GM19324 (cell line): ENCODE measurements at regions not wholly inside any gene's neighbourhood (a gene's known extent, or its start where the extent isn't known, plus 50 kb on each side); places are given as distances from the start of the nearest gene placed in this dataset.

Experiments used
- ATAC-seq: cut with Tn5 transposase; IDR thresholded peaks from one replicate; pipeline ENCODE4 v1.9.1; 2021; ENCODE audit warnings: mild to moderate bottlenecking, moderate library complexity; ENCODE audit not compliant: unreplicated experiment, low FRiP score

- no peak for ATAC-seq
Observed at GRCh38 chrX:39605866-39606265, 491.9 kb downstream of the BCOR start.

- ATAC-seq, result no peak
Observed at GRCh38 chrX:39609941-39610340, 487.8 kb downstream of the BCOR start.

DNA sequence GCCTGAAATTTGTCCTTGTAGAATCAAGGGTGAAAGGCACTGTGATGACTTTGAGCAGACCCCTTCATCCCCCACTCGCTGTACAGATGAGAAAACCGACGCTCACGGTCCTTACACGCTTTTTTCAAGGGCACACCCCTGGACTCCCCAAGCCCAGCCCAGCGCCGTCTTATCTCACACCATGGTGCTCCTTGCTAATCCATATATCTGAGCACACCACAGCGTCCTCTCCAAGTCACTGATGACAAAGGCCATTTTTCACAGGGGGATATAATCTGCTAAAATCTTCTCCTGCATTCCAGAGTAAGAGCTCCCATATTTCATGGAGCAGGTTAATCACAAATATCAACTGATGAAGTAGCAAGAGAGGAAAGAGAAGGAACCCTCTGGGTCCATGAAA lies 486.3 kb downstream of the BCOR start:
- no peak for ATAC-seq

GRCh38 chrX:39613482-39613995 lies 484.2 kb downstream of the BCOR start:
- ATAC-seq, result no peak

DNA sequence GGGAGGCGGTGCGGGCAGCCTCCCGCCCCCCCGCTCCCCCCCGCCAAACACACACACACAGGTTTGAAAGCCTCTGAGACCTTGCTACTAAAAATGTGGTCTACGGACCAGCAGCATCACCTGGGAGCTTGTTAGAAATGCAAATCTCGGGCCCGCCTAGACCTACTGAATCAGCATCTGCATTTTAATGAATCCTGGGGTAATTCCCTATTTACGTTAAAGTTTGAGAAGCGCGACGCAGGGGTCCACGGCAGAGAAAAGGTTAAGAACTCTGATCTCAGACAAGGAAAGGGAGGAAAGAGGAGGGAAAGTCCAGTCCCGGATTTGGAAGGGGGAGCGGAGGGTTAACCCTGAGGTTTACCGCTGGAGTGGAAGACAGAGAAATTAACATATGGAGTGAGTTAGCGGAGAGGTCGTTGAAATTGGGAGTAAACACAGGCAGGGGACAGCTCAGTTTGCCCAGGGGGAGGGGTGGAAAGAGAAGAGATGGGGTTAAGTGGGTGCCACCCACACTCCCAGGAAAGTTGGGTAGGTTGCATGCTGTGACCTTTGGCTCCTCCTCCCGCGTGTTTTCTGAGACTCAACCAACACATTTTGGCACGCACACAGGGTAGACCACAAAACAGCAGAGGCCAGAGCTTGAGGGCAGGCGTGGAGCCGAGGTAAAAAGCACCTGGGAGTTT lies 483.6 kb downstream of the BCOR start:
- ATAC-seq, result no peak

DNA sequence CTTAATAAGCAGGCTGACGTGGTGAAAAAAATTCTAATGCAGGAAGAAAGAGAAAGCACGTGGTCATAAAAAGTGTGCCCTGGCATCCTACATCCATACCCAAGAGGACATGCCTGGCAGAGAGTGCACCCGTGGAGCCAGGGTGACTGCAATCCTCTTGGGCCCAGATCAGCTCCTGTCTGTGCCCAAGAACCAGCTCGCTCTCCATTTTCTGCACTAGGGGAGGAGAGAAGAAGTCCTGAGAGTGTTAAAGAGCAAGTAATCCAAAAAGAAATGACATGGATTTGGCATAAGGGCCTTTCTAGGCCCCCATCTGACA lies 483.1 kb downstream of the BCOR start:
- ATAC-seq, result no peak

DNA sequence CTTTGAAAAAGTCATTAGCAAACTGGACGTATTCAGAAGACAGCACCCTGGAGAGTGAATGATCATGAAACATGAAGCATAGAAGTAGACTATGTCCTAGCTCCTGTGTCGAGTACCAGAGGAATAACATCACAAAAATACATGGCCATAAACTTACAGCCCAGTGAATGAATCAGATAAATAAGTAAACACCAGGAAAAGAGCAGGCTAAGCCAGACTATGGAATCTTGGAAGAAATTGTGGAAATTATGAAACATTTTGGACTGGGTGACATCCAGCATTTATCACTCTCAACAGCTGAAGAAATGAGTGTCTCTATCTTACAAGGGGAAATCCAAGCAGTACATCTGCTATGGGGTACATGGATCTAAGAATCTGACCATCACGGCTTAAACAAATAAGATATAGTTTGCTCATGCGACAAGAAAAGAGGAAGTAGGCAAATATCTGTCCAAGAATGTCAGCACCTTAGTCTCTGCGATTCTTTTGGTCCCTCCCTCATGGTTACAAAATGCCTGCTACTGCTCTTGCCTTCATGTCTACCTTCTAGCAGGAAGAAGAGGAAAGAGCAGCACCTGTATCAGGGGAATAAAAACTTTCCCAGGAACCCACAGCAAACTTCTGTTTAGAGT lies 481.5 kb downstream of the BCOR start:
- ATAC-seq, result no peak

DNA sequence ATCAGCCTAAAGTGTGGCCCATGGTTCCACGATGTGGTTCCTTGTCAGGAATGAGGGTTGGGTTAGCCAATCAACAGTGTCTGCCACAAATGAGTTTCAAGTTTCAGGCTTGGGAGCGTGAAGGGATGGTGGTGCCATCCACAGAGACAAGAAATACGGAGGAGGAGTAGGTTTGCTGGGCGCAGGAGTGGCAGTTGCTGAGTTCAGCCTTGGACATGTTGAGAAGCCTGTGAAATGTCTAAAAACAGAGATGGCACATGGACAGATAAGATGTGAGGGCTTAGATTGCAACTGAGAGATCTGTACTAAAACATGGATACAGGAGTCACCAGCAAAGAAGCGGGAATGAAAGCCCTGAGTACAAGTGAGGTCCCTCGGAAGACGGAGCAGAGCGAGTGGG lies 481.0 kb downstream of the BCOR start:
- ATAC-seq, result no peak

DNA sequence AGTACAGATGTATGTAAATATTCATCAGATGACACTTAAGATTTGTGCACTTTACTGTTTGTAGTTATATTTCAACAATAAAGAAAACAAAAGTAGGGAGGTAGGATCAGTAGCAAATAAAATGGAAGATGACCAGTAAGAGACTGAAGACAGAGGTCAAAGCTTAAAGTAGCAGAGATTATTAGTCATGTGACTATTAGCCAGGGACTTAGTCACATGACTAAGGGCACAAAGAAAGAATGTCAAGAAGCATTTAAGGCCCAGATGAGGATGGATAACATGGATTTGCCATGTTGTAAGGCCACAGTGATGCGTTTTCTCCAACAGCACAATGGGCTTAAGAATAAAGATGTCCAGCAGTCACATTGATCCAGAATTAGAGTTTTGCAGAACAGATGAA lies 479.6 kb downstream of the BCOR start:
- ATAC-seq, result no peak

GRCh38 chrX:39619182-39620009 lies 478.4 kb downstream of the BCOR start:
- ATAC-seq, result no peak

DNA sequence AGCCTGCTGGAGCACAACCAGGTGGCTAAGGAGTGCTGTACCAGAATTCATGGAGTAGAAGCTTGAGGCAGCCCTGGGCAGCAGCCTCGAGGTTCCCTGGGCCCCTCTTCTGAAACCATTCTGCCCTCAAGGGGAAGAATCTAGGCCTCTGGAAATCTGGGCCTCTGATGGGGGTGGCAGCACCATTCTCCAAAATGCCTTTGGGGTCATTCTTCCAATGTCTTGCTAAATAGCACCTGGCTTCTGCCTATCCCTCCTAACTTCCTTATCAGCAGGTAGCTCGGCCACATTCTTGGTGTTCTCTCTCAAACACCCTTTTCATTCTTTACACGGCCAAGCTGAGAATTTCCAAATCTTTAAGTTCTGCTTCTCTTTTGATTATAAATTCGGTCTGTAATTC lies 473.6 kb downstream of the BCOR start:
- no peak for ATAC-seq

DNA sequence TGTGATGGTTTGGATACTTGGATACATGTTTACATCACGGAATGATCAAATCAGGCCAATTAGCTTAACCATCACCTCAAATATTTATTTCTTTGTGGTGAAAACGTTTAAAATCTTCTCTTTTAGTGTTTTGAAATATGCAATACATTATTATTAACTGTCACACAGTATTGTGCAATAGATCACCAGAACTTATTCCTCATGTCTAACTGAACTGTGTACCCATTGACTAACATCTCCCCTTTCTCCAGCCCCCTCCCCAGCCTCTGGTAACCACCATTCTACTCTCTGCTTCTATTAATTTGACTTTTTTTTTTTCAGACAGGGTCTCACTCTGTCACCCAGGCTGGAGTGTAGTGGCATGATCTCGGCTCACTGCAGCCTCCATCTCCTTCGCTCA lies 471.9 kb downstream of the BCOR start:
- no peak for ATAC-seq

DNA sequence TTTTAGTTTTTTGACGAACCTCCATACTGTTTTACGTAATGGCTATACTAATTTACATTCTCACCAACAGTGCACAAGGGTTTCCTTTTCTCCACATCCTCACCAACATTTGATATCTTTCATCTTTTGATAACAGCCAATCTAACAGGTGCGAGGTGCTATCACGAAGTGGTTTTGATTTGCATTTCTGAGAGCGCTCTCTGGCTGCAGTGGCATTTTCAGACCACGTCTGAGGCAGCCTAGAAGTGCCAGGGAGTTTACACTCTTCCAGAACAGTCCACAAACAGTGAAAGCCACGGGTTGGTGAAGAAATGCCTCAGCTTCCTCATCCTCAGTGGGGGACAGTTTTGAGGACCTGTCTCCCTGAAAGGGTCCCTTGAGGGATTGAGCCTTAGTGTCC lies 471.0 kb downstream of the BCOR start:
- ATAC-seq, result no peak

GRCh38 chrX:39627257-39627656 lies 470.5 kb downstream of the BCOR start:
- no peak for ATAC-seq

DNA sequence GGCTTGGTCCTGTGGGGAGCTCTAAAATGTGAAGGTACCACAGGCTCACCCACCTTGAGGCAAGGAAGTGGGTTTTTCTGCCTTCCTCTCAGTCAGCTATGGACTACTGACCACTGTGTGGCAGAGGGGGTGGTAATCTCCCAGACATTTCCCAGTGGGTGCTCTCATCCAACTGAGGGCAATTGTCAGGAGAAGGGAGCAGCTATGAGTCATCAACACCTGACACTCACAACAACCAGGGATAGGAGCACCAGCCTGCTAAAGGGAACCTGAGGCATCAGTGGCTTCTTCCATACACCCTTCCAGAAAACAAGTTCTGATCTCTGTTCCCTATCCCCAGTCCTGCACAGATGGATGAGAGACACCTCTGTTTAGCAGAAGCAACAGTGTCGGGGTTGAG lies 468.8 kb downstream of the BCOR start:
- ATAC-seq, result no peak

- ATAC-seq, result no peak
Observed at GRCh38 chrX:39630344-39630743, 467.4 kb downstream of the BCOR start.

- no peak for ATAC-seq
Observed at GRCh38 chrX:39631276-39632229, 466.2 kb downstream of the BCOR start.

GRCh38 chrX:39633293-39633692 lies 464.5 kb downstream of the BCOR start:
- ATAC-seq, result no peak

- no peak for ATAC-seq
Observed at GRCh38 chrX:39636481-39636880, 461.3 kb downstream of the BCOR start.

- no peak for ATAC-seq
Observed at GRCh38 chrX:39638526-39638925, 459.2 kb downstream of the BCOR start.

DNA sequence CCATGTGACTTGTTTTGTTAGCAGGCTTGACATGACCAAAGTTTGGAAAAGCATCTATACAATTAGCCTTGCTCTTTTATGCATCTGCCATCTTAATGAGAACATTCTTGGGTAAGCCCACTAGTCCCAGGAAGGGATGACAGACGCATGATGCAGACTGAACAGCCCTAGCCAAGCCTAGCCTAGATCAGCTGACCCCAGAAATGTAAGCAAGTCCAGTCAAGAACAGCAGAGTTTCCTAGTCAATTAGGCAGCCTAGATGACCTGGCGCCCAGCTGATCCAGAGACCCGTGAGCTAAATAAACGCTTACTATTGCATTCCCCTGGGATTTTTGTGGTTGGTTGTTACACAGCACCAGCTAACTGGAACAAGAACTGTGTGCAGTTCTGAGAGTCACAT lies 457.9 kb downstream of the BCOR start:
- no peak for ATAC-seq
